ENCODE measurements at regions not wholly inside any gene's neighbourhood (a gene's known extent, or its start where the extent isn't known, plus 50 kb on each side); places are given as distances from the start of the nearest gene placed in this dataset.
"Not testable (repeated sequence)": the region's sequence is repeated elsewhere in the genome, so short reads cannot be mapped to it uniquely, and the experiment has no call there.

DNA sequence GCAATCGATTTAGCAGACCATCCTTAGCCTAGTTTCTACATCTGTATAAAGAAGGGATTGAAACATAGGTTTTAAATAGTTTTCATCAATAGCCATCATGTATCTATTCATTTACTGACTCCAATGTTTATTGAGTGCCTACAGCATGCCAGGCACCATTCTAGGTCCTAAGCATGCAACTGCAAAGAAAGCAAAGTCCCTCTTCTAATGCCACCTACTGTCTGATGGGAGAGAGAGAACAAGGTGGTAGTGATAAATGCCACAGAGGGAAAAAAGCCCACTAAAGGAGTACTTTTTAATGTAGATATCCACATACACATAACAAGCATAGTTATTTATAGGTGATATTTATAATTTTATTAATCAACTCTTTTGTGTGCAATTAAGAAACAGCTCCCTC lies 67.6 kb upstream of the PPARGC1A start:
- in situ Hi-C loops (cut with MboI; ENCODE audit: low sequenced_read_pairs, unreplicated experiment): no loop called here
- TF ChIP-seq, protein P1, sequence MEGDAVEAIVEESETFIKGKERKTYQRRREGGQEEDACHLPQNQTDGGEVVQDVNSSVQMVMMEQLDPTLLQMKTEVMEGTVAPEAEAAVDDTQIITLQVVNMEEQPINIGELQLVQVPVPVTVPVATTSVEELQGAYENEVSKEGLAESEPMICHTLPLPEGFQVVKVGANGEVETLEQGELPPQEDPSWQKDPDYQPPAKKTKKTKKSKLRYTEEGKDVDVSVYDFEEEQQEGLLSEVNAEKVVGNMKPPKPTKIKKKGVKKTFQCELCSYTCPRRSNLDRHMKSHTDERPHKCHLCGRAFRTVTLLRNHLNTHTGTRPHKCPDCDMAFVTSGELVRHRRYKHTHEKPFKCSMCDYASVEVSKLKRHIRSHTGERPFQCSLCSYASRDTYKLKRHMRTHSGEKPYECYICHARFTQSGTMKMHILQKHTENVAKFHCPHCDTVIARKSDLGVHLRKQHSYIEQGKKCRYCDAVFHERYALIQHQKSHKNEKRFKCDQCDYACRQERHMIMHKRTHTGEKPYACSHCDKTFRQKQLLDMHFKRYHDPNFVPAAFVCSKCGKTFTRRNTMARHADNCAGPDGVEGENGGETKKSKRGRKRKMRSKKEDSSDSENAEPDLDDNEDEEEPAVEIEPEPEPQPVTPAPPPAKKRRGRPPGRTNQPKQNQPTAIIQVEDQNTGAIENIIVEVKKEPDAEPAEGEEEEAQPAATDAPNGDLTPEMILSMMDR (IDR thresholded peaks at IDR 0.05; ENCODE audit: borderline replicate concordance, control extremely low read depth, extremely low read depth, insufficient read depth, missing control alignments): no peak
- no peak for DNase-seq (ENCODE audit: low spot score)

DNA sequence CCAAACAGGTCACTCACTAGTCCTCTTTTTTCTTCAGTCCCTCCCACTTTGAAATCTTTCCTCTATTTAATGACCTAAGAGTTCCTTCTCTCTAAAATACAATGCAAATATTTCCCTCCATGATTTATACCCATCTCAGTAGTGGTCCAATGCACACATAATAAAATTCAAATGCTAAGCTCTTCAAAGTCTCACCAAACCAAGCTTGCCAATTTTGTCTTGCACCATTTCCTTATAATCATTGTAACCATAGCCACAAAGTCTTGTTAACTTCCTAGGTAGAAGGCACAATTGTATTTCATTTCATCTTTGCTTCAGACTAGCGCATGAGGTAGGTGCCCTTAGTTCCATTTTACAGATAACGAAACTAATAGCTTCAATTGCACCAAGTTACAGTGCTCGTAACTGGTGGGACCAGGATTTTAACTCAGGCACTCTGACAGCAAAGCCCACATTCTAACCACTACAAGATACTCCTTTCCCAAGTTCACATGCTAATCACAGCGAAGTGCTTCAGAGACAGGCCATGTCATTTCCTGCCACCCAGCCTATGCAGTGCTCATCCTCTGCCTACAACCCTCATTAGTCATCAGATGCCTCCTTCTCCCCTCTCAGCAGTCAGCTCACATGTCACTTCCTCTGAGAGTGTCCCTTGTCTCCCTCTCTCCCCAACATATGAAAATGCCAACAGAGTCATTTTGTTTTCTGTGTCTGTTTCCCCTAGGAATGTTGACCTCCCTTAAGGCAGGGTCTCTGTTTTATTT lies 66.9 kb upstream of the PPARGC1A start:
- in situ Hi-C loops (cut with MboI; ENCODE audit: low sequenced_read_pairs, unreplicated experiment): no loop called here
- TF ChIP-seq, protein P1 (IDR thresholded peaks at IDR 0.05; ENCODE audit: borderline replicate concordance, control extremely low read depth, extremely low read depth, insufficient read depth, missing control alignments): no peak
- DNase-seq (ENCODE audit: low spot score): no peak

- DNase-seq (ENCODE audit: low spot score): no peak
- in situ Hi-C loops (cut with MboI; ENCODE audit: low sequenced_read_pairs, unreplicated experiment): no loop called here
- TF ChIP-seq, protein P1 (IDR thresholded peaks at IDR 0.05; ENCODE audit: borderline replicate concordance, control extremely low read depth, extremely low read depth, insufficient read depth, missing control alignments): no peak
Observed at GRCh38 chr4:23952258-23952657, 62.4 kb upstream of the PPARGC1A start.

DNA sequence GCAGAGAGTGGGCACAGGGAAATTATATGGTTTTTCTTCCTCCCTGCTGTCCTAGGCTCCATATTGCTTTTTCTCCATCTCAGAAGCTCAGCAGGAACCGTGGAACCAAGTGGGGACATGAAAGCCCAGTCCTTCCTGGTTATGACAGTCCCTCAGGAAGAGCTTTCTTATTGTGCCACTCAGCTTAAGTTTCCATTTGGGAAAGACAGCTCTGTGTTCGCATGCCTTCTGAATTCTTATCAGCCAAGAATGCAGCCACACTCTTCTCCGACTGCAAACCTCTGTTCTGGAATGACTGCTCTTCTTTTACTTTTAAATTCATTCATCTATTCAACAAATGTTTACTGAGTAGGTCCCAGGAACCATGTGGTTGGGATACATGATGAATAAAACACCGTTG lies 58.0 kb upstream of the PPARGC1A start:
- TF ChIP-seq, protein P1 (IDR thresholded peaks at IDR 0.05; ENCODE audit: borderline replicate concordance, control extremely low read depth, extremely low read depth, insufficient read depth, missing control alignments): no peak
- in situ Hi-C loops (cut with MboI; ENCODE audit: low sequenced_read_pairs, unreplicated experiment): no loop called here
- no peak for DNase-seq (ENCODE audit: low spot score)

GRCh38 chr4:23946299-23946698 lies 56.5 kb upstream of the PPARGC1A start:
- no peak for DNase-seq (ENCODE audit: low spot score)
- TF ChIP-seq, protein P1 (IDR thresholded peaks at IDR 0.05; ENCODE audit: borderline replicate concordance, control extremely low read depth, extremely low read depth, insufficient read depth, missing control alignments): no peak
- in situ Hi-C loops (cut with MboI; ENCODE audit: low sequenced_read_pairs, unreplicated experiment): no loop called here

DNA sequence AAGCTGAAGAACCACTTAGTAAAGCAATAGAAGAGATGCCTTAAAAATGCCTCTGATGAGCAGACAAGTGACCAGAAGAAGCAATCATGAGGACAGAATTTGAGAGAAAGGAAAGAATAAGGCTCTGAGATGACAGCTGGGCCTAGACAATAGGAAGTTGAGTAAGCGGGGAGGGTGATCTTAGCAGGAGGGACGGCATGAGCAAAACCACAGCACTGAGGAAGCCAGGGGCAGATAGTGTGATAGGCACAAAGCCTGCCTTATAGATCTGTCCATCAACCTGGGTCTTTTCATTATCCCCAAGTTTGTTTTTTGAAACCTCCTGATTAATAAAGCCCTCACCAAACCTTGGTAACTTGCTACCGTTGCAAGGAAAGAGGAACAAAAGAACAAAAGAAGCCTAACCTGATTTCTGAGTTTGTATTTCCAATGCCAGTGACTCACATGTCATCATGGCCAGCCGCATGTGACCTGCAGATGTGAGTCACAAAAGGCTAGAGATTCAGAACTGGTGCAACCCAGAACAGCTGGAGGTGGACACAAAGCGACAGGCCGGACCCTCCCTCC lies 55.7 kb upstream of the PPARGC1A start:
- no peak for DNase-seq (ENCODE audit: low spot score)
- in situ Hi-C loops (cut with MboI; ENCODE audit: low sequenced_read_pairs, unreplicated experiment): no loop called here
- TF ChIP-seq, protein P1 (IDR thresholded peaks at IDR 0.05; ENCODE audit: borderline replicate concordance, control extremely low read depth, extremely low read depth, insufficient read depth, missing control alignments): no peak

DNA sequence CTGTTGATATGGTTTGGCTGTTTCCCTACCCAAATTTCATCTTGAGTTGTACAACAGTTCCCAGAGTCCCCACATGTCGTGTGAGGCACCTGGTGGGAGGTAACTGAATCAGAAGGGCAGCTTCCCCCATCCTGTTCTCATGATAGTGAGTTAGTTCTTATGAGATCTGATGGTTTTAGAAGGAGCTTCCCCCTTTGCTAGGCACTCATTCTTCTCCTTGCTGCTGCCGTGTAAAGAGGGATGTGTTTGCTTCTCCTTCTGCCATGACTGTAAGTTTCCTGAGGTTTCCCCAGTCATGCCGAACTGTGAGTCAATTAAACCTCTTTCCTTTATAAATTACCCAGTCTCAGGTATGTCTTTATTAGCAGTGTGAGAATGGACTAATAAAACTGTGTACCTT lies 54.7 kb upstream of the PPARGC1A start:
- DNase-seq (ENCODE audit: low spot score); in situ Hi-C loops (cut with MboI; ENCODE audit: low sequenced_read_pairs, unreplicated experiment): not testable (repeated sequence)
